Gastrocnemius medialis (tissue), 4 donors: ENCODE measurements at regions not wholly inside any gene's neighbourhood (a gene's known extent, or its start where the extent isn't known, plus 50 kb on each side); places are given as distances from the start of the nearest gene placed in this dataset.

ENCODE experiments used
- ATAC-seq, 2 donors: fragments of 150-250 bp; one replicate each; pipeline ENCODE4 v1.9.1; 2016
- DNase-seq, 2 donors: peaks; one replicate each; pipeline ENCODE4 v3.0.0-alpha.2; 2019
- H3K27ac ChIP-seq, 4 donors: fragments of 200-600 bp; sonication (generic); 1 replicate in 1 of 4; 2 replicates in 3 of 4; pipeline ENCODE4 v1.5.1; 2016 to 2018; ENCODE audit warnings: mild to moderate bottlenecking in 2 of 4, moderate library complexity in 1 of 4
- H3K27me3 ChIP-seq, 3 donors: fragments of 200-600 bp; sonication (generic) in 2 of 3; 1 replicate in 1 of 3; 2 replicates in 2 of 3; pipeline versions ENCODE4 v1.5.1 to v1.6.0; 2016 to 2019; ENCODE audit warnings: mild to moderate bottlenecking in 1 of 3, moderate library complexity in 1 of 3
- H3K36me3 ChIP-seq, 2 donors: fragments of 200-600 bp; sonication (generic) in 1 of 2; one replicate each; pipeline ENCODE4 v1.5.1; 2017 to 2018
- H3K4me1 ChIP-seq, 2 donors: fragments of 200-600 bp; sonication (generic) in 1 of 2; one replicate each; pipeline ENCODE4 v1.5.1; 2016 to 2017; ENCODE audit warnings: mild to moderate bottlenecking in 2 of 2
- H3K4me3 ChIP-seq, 4 donors: fragments of 200-600 bp; sonication (generic) in 3 of 4; 1 replicate in 1 of 4; 2 replicates in 3 of 4; pipeline ENCODE4 v1.5.1; 2016 to 2019; ENCODE audit warnings: mild to moderate bottlenecking in 2 of 4
- H3K9me3 ChIP-seq, 3 donors: fragments of 200-600 bp; sonication (generic) in 2 of 3; 1 replicate in 1 of 3; 2 replicates in 2 of 3; pipeline ENCODE4 v1.5.1; 2016 to 2019
- CTCF ChIP-seq, 5 experiments: fragments of 450-650 bp in 3 of 5; fragments of 200-600 bp in 2 of 5; sonication (generic) in 2 of 5; IDR thresholded peaks in 4 of 5; conservative IDR thresholded peaks in 1 of 5; 1 replicate in 4 of 5; 2 replicates in 1 of 5; pipeline ENCODE4 v1.5.1; 2016 to 2019; ENCODE audit warnings: antibody characterized with exemption in 5 of 5, mild to moderate bottlenecking in 3 of 5, moderate library complexity in 3 of 5
- POLR2A ChIP-seq, 2 donors: fragments of 450-650 bp; IDR thresholded peaks; one replicate each; pipeline ENCODE4 v1.6.1; 2017; ENCODE audit warnings: antibody characterized with exemption in 2 of 2, mild to moderate bottlenecking in 2 of 2, moderate library complexity in 2 of 2
- in situ Hi-C, 4 donors: fragments of 200-750 bp; cut with MboI; loops; one replicate each; pipeline versions ENCODE4 v1.15.0 to v1.8.0; 2017; ENCODE audit warnings: low sequenced_read_pairs in 4 of 4
- intact Hi-C: fragments of 100-400 bp; cut with DNase I; formaldehyde crosslinking; loops from one replicate; pipeline ENCODE4 v1.15.1; 2023; ENCODE audit warnings: low total_unique reads

GRCh38 chr2:100654611-100655010 is 91.8 kb downstream of the PDCL3 start:
- intact Hi-C loops = no loop called here
- H3K36me3 ChIP-seq = no peaks in the 10 kb centered on the region
- no peak for DNase-seq
- TF ChIP-seq CTCF (IDR thresholded peaks at IDR 0.05 in 4 of 5, conservative IDR thresholded peaks at IDR 0.05 in 1 of 5) (no peak), POLR2A (IDR thresholded peaks at IDR 0.05) (no peak)
- H3K4me3 ChIP-seq = no peak overlapping the region
- H3K27me3 ChIP-seq = no peaks in the 10 kb centered on the region
- no peak for ATAC-seq
- no peak overlapping the region for H3K27ac ChIP-seq
- no peaks in the 10 kb centered on the region for H3K4me1 ChIP-seq
- in situ Hi-C loops = no loop called here
- H3K9me3 ChIP-seq = no peaks in the 10 kb centered on the region

GRCh38 chr2:100655446-100655845 is 92.7 kb downstream of the PDCL3 start:
- Histone ChIP-seq H3K4me1 (no peaks in the 10 kb centered on the region), H3K36me3 (no peaks in the 10 kb centered on the region), H3K9me3 (no peaks in the 10 kb centered on the region), H3K4me3 (no peak overlapping the region), H3K27me3 (no peaks in the 10 kb centered on the region), H3K27ac (no peak overlapping the region)
- TF ChIP-seq CTCF (IDR thresholded peaks at IDR 0.05 in 4 of 5, conservative IDR thresholded peaks at IDR 0.05 in 1 of 5) = no peak
- no peak for TF ChIP-seq POLR2A (IDR thresholded peaks at IDR 0.05)
- in situ Hi-C loops = no loop called here
- DNase-seq = no peak
- no peak for ATAC-seq
- intact Hi-C loops = no loop called here

DNA sequence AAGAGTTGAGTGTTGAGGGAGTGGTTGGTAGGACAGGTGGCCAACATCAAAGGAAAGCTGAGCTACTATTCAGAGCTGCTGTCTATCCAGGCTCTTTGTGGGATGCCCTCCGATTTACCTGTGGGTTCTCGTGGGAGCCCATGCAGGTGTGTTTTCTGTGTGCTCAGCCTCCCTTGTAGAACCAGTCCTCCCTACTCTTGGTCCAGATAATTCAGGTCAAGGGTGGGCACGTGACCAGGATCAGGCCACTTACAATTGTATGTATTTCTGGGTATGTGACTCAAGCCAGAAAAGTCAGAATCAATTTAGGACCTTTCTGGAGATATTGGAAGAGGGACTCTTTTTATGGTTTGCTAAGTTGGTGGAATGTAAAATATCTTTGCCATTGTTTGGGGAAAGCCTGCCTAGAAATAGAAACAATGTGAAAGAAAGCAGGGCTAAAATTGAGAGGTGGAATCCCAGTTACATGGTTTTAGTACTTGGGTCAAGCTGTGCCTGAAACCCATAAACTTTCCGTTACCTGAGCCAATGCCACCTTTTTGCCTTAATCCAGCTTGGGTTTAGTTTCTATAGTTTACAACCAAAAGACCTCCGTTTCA is 93.2 kb downstream of the PDCL3 start:
- H3K36me3 ChIP-seq = no peaks in the 10 kb centered on the region
- in situ Hi-C loops = no loop called here
- TF ChIP-seq CTCF (IDR thresholded peaks at IDR 0.05 in 4 of 5, conservative IDR thresholded peaks at IDR 0.05 in 1 of 5) (no peak), POLR2A (IDR thresholded peaks at IDR 0.05) (no peak)
- no peak for DNase-seq
- H3K27ac ChIP-seq = no peak overlapping the region
- no peaks in the 10 kb centered on the region for H3K9me3 ChIP-seq
- H3K27me3 ChIP-seq = no peaks in the 10 kb centered on the region
- no peak overlapping the region for H3K4me3 ChIP-seq
- no peaks in the 10 kb centered on the region for H3K4me1 ChIP-seq
- intact Hi-C loops = no loop called here
- no peak for ATAC-seq

DNA sequence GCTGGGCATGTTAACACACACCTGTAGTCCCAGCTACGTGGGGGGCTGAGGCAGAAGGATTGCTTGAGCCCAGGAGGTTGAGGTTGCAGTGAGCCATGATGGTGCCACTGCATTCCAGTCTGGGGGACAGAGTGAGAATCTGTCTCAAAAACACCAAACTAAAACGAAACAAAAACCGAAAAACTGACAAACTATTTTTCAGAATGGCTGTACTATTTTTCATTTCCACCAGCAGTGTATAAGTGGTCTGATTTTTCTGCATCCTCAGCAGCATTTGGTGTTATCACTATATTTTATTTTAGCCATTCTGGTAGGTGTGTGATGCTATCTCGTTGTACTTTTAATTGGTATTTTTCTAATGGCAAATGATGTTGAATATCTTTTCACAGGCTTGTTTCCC is 95.2 kb downstream of the PDCL3 start:
- Histone ChIP-seq H3K9me3 (no peaks in the 10 kb centered on the region), H3K4me3 (no peak overlapping the region), H3K27ac (no peak overlapping the region), H3K27me3 (no peaks in the 10 kb centered on the region), H3K36me3 (no peaks in the 10 kb centered on the region), H3K4me1 (no peaks in the 10 kb centered on the region)
- DNase-seq (no peak), ATAC-seq (no peak)
- in situ Hi-C loops (no loop called here), intact Hi-C loops (no loop called here)
- TF ChIP-seq POLR2A (IDR thresholded peaks at IDR 0.05) = no peak

DNA sequence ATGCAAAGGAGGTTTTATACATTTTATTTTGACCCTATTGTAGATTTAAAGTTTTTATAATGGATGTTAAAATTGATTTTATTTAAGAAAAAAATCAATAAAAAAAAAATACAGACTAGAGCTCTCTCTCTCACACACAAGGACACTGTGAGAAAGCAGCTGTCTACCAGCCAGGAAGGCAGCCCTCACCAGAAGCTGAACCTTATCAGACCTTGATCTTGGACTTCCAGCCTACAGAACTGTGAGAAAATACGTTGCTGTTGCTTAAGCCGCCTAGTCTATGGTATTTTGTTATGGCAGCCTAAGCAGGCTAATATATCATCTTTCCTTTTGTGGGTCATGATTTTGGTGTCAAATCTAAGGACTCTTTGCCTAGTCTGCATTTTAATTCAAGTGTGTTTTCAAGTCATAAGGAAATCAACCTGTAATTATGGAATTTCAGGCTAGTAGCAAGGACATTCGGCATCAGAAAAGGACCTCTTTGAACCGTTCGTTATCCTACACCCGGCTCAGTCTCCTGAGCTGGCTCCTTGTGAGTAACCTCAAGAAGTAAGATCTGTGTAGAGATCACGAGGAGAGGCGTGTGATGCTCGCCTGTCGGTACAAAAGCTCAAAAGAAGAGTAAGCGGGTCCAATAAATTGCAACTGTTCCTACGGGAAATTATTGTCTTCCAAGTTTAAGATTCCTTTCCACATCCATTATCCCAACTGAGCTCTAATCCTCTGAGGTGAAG is 98.2 kb downstream of the PDCL3 start:
- no peak overlapping the region for H3K4me3 ChIP-seq
- DNase-seq = no peak
- no peak for TF ChIP-seq CTCF (IDR thresholded peaks at IDR 0.05 in 4 of 5, conservative IDR thresholded peaks at IDR 0.05 in 1 of 5)
- no peak for TF ChIP-seq POLR2A (IDR thresholded peaks at IDR 0.05)
- no peaks in the 10 kb centered on the region for H3K27me3 ChIP-seq
- no peak overlapping the region for H3K27ac ChIP-seq
- no peaks in the 10 kb centered on the region for H3K4me1 ChIP-seq
- ATAC-seq = no peak
- H3K36me3 ChIP-seq = no peaks in the 10 kb centered on the region
- H3K9me3 ChIP-seq = no peaks in the 10 kb centered on the region
- intact Hi-C loops (no loop called here), in situ Hi-C loops (no loop called here)
